Cardiac fibroblast (primary cell): ENCODE measurements at regions not wholly inside any gene's neighbourhood (a gene's known extent, or its start where the extent isn't known, plus 50 kb on each side); places are given as distances from the start of the nearest gene placed in this dataset.

Source experiments
- DNase-seq, 2 donors: peaks; one replicate each; pipeline versions ENCODE4 v3.0.0 to v3.0.0-alpha.2; 2010; ENCODE audit warnings: low read depth in 2 of 2
- H3K4me3 ChIP-seq, 2 donors: replicated peaks in 1 of 2; 1 replicate in 1 of 2; 2 replicates in 1 of 2; pipeline ENCODE4 v1.5.1; 2011; ENCODE audit warnings: low read depth in 2 of 2, low read length in 2 of 2, mild to moderate bottlenecking in 2 of 2, moderate library complexity in 1 of 2
- TF ChIP-seq, protein P1 (sequence below): IDR thresholded peaks from one replicate; pipeline ENCODE4 v1.5.1; 2011; ENCODE audit warnings: low read depth, mild to moderate bottlenecking, low read length, inconsistent platforms

DNA sequence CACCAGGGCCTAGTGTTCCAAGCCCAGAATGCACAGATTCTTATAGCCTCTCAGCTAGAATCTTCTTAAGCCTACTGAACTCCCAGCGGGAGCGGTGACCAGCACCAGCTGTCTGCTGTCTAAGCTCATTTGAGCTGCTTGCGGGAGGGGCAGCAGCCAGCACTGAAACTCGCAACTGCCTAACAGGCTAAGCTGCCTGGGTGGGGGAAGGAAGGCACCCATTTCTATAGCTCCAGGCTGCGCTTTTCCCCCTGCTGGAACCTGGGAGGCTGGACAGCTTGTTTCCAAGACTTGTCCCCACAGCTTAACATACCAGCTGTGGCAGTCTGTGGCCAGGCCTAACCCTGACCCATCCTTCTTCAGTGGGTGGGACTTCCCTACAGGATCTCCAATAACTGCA, 512.9 kb downstream of the EFNA5 start:
- no peak overlapping the region for H3K4me3 ChIP-seq
- no peak for DNase-seq
- TF ChIP-seq, protein P1, sequence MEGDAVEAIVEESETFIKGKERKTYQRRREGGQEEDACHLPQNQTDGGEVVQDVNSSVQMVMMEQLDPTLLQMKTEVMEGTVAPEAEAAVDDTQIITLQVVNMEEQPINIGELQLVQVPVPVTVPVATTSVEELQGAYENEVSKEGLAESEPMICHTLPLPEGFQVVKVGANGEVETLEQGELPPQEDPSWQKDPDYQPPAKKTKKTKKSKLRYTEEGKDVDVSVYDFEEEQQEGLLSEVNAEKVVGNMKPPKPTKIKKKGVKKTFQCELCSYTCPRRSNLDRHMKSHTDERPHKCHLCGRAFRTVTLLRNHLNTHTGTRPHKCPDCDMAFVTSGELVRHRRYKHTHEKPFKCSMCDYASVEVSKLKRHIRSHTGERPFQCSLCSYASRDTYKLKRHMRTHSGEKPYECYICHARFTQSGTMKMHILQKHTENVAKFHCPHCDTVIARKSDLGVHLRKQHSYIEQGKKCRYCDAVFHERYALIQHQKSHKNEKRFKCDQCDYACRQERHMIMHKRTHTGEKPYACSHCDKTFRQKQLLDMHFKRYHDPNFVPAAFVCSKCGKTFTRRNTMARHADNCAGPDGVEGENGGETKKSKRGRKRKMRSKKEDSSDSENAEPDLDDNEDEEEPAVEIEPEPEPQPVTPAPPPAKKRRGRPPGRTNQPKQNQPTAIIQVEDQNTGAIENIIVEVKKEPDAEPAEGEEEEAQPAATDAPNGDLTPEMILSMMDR, result no peak

DNA sequence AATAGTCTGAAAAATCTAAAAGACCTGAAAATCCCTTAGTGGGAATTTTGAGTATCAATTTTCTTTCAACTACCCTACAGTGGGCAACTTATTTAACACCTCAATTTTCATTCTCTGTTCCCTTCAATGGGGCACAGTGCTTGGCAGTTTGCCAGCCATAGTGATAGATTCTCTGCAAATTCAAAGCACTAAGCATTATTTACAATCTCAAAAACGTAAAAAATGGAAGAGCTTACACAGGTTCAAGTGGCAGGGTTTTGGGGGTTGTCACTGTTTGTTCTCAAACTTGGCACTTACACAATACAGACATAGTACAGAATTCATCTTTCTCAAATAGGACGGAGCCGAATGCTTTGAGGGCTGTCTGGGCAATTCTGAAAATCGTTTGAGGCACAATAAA, 515.0 kb downstream of the EFNA5 start:
- no peak for DNase-seq
- no peak overlapping the region for H3K4me3 ChIP-seq
- TF ChIP-seq, protein P1, result no peak

DNA sequence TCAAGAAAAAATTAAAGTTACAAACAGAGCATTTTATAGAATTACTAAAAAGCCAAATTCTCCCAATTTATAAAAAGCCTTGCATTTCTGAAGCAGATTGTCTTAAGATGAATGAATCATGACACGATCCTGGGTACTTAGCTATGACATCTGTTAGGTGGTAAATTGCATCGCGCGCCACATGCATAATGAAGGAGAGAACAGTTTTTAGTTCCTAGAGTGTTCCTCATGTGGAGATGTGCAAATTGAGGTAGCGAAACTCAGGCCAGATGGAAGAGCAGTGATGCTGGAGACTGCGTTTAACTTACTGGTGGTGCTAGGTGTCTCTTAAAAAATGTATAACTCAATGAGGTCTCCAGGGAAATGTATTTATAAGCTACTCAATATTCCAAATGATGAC, 516.1 kb downstream of the EFNA5 start:
- H3K4me3 ChIP-seq, result no peak overlapping the region
- TF ChIP-seq, protein P1, result no peak
- no peak for DNase-seq

DNA sequence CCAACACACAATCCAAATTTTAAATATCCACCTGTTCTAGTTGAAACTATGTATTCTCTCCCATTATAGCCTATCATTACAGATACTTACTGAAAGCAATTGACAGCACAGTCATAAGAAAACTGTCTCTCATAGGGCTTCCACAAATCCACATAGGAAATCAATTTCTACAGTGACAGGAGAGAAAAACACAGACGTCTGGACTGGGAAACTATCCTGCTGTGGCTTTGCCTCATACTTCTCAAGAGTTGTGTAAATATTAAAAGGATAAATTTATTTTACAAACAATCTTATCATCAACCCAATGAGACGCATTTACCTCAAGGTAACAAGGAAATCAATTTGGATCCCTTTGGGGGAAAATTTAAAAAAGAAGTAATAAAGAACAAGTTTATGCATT, 517.5 kb downstream of the EFNA5 start:
- TF ChIP-seq, protein P1, result no peak
- DNase-seq, result no peak
- H3K4me3 ChIP-seq, result no peak overlapping the region

DNA sequence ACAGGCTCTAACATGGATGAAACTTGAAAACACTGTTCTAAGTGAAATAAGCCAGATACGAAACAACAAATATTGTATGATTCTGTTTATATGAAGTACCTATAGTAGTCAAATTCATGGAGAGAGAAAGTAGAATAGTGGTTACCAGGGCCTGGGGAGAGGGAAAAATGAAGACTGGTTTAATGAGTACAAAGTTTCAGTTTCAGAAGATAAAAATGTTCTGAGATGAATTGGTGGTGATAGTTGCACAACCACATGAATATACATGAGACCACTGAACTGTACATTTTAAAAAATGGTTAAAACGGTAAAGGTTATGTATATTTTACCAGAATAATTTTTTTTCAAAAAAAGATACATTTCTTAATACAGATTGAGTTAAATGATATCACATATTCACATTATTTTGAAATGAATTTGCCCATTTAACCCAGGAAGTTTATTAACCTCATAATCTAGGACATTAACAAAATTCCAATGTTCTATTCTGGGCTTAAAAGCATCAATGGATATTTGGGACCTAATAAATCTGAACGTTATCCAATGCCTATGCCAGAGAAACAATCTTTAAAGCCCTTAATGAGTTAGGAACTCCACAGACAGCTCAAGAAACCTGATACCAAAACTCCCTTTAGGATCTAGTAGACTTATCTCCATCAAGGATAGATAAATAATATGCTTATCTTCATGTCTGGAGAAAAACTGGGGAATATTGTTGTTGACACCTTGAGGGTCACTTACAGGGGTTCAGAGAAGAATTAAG, 521.3 kb downstream of the EFNA5 start:
- H3K4me3 ChIP-seq, result no peak overlapping the region
- no peak for DNase-seq

DNA sequence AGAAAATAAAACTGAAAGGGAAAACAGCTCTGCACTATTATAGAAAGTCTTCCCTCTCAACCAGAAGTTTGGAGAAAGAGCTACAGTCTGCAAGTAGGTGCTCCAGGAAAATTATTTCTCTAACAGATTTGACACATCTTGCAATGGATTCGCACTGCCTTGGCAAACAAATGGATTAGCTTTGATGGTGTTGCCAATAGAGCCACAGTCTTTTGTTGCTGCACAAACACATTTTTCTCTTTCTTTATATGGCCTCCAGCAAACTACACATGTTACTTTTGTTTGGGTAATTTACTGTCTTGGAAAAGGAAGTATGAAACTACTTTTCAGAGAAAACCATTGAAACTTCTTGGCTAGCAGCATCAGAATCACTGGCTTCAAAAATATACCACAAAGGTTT, 523.1 kb downstream of the EFNA5 start:
- no peak for DNase-seq
- TF ChIP-seq, protein P1, result no peak

More for the DNA sequence above, 521.3 kb downstream of the EFNA5 start:
- TF ChIP-seq, protein P1, result no peak

DNA sequence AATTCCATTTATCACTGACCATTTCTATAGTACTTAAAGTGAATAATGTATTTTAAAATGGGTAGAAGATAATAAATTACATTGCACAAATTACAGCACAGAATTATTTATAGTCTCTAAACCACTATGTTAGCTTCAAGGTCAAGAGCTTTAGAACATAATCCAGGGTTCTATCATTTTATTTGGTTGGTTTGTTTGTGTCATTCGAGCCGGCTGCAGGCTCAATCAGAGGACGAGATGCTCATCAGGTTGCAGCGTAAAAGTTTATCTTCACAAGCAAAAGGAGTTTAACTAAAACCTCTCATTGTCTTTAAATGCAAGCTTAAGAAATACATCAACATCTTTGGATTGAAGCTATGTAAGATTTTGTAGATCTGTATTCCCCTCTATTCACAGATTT, 523.8 kb downstream of the EFNA5 start:
- TF ChIP-seq, protein P1, result no peak
- no peak for DNase-seq
- no peak overlapping the region for H3K4me3 ChIP-seq

More for the DNA sequence above, 523.1 kb downstream of the EFNA5 start:
- no peak overlapping the region for H3K4me3 ChIP-seq
